NT2/D1 (cell line): ENCODE measurements at regions not wholly inside any gene's neighbourhood (a gene's known extent, or its start where the extent isn't known, plus 50 kb on each side); places are given as distances from the start of the nearest gene placed in this dataset.

Experiments used
- SUZ12 ChIP-seq: IDR thresholded peaks from 2 replicates; pipeline ENCODE4 v1.6.1; 2011; ENCODE audit not compliant: insufficient read length, insufficient read depth; ENCODE audit errors: extremely low read depth
- YY1 ChIP-seq: IDR thresholded peaks from 2 replicates; pipeline ENCODE4 v1.6.1; 2011; ENCODE audit not compliant: insufficient read length, insufficient read depth
- ZNF274 ChIP-seq: IDR thresholded peaks from 2 replicates; pipeline ENCODE4 v1.6.1; 2011; ENCODE audit warnings: mild to moderate bottlenecking, low read depth, low read length

GRCh38 chr9:22683700-22684075, 237.1 kb downstream of the DMRTA1 start:
- TF ChIP-seq SUZ12, result no peak
- TF ChIP-seq YY1, result no peak
- TF ChIP-seq ZNF274, result no peak
